WTC11 (cell line): ENCODE measurements at regions not wholly inside any gene's neighbourhood (a gene's known extent, or its start where the extent isn't known, plus 50 kb on each side); places are given as distances from the start of the nearest gene placed in this dataset.

ENCODE experiments used
- ATAC-seq: fragments of 200-7000 bp; cut with Tn5 transposase; 2 replicates; pipeline ENCODE4 v1.10.0; 2021; ENCODE audit warnings: mild to moderate bottlenecking, moderate library complexity
- CTCF ChIA-PET: fragments of 300-600 bp; sonication (Branson Sonifier 250); formaldehyde crosslinking; loops from one replicate; lab custom pipeline; 2021; ENCODE audit warnings: antibody characterized with exemption; lab: Charles Lee
- POLR2A ChIA-PET: fragments of 350-600 bp; sonication (Branson Sonifier 250); formaldehyde crosslinking; loops from one replicate; lab custom pipeline; 2021; ENCODE audit warnings: antibody characterized with exemption; lab: Charles Lee
- DNase-seq: peaks from one replicate; pipeline ENCODE4 v3.0.0; 2021; ENCODE audit warnings: low spot score
- H3K27ac Mint-ChIP-seq: 2 replicates; pipeline ENCODE4 v1.8.0; 2021; ENCODE audit warnings: mixed read lengths
- H3K27me3 Mint-ChIP-seq: 2 replicates; pipeline ENCODE4 v1.8.0; 2021; ENCODE audit warnings: low read depth, mild to moderate bottlenecking, moderate library complexity, mixed read lengths
- H3K36me3 Mint-ChIP-seq: 2 replicates; pipeline ENCODE4 v1.8.0; 2021; ENCODE audit warnings: mixed read lengths
- H3K4me1 Mint-ChIP-seq: 2 replicates; pipeline ENCODE4 v1.8.0; 2022; ENCODE audit warnings: mixed read lengths
- H3K4me3 Mint-ChIP-seq: 2 replicates; pipeline ENCODE4 v1.8.0; 2021; ENCODE audit warnings: mild to moderate bottlenecking, moderate library complexity, mixed read lengths
- H3K9me3 Mint-ChIP-seq: 2 replicates; pipeline ENCODE4 v1.8.0; 2021; ENCODE audit warnings: mixed read lengths
- CBFB ChIP-seq: sonication (generic); formaldehyde crosslinking; IDR thresholded peaks from 2 replicates; pipeline ENCODE4 v1.8.1; 2022; ENCODE audit warnings: mild to moderate bottlenecking, low read depth, missing genetic modification reagents
- CREM ChIP-seq: sonication (generic); formaldehyde crosslinking; IDR thresholded peaks from 2 replicates; pipeline ENCODE4 v1.8.1; 2022; ENCODE audit warnings: mild to moderate bottlenecking, missing genetic modification reagents, moderate library complexity
- ESRRA ChIP-seq: sonication (generic); formaldehyde crosslinking; IDR thresholded peaks from 2 replicates; pipeline ENCODE4 v1.8.1; 2022; ENCODE audit warnings: mild to moderate bottlenecking, missing genetic modification reagents, borderline replicate concordance
- ETV6 ChIP-seq: sonication (generic); formaldehyde crosslinking; IDR thresholded peaks from 2 replicates; pipeline ENCODE4 v1.8.1; 2022; ENCODE audit warnings: mild to moderate bottlenecking, missing genetic modification reagents
- FOXK1 ChIP-seq: sonication (generic); formaldehyde crosslinking; IDR thresholded peaks from 2 replicates; pipeline ENCODE4 v1.8.0; 2022; ENCODE audit warnings: mild to moderate bottlenecking, moderate library complexity, missing genetic modification reagents
- GRHL2 ChIP-seq: fragments of 250-450 bp; sonication (Bioruptor Pico); IDR thresholded peaks from 2 replicates; pipeline ENCODE4 v1.8.0; 2022; ENCODE audit warnings: mild to moderate bottlenecking, moderate library complexity; ENCODE audit not compliant: insufficient replicate concordance, severe bottlenecking
- NFE2L1 ChIP-seq: sonication (generic); formaldehyde crosslinking; IDR thresholded peaks from 2 replicates; pipeline ENCODE4 v1.8.1; 2023; ENCODE audit warnings: missing genetic modification reagents
- NFYB ChIP-seq: sonication (generic); formaldehyde crosslinking; conservative IDR thresholded peaks from 2 replicates; pipeline ENCODE4 v1.8.0; 2022; ENCODE audit warnings: low read depth, missing genetic modification reagents
- NR3C1 ChIP-seq: sonication (generic); formaldehyde crosslinking; conservative IDR thresholded peaks from 2 replicates; pipeline ENCODE4 v1.8.1; 2023; ENCODE audit warnings: low read depth, mild to moderate bottlenecking, missing genetic modification reagents
- OVOL2 ChIP-seq: fragments of 250-450 bp; sonication (Bioruptor Pico); IDR thresholded peaks from 2 replicates; pipeline ENCODE4 v1.9.0; 2021; ENCODE audit warnings: mild to moderate bottlenecking, borderline replicate concordance
- PRRX2 ChIP-seq: fragments of 250-450 bp; sonication (Bioruptor Pico); IDR thresholded peaks from 2 replicates; pipeline ENCODE4 v1.8.0; 2021; ENCODE audit warnings: mild to moderate bottlenecking
- SOX15 ChIP-seq: fragments of 250-450 bp; sonication (Bioruptor Pico); IDR thresholded peaks from 2 replicates; pipeline ENCODE4 v1.9.0; 2021; ENCODE audit warnings: mild to moderate bottlenecking
- SP1 ChIP-seq: sonication (generic); formaldehyde crosslinking; conservative IDR thresholded peaks from 2 replicates; pipeline ENCODE4 v1.8.1; 2022; ENCODE audit warnings: missing genetic modification reagents
- TEAD1 ChIP-seq: sonication (generic); formaldehyde crosslinking; IDR thresholded peaks from 2 replicates; pipeline ENCODE4 v1.8.0; 2022; ENCODE audit warnings: mild to moderate bottlenecking, missing genetic modification reagents
- ZBTB21 ChIP-seq: sonication (generic); formaldehyde crosslinking; IDR thresholded peaks from 2 replicates; pipeline ENCODE4 v1.8.1; 2023; ENCODE audit warnings: mild to moderate bottlenecking, missing genetic modification reagents, borderline replicate concordance
- ZNF263 ChIP-seq: sonication (generic); formaldehyde crosslinking; IDR thresholded peaks from 2 replicates; pipeline ENCODE4 v1.8.1; 2022; ENCODE audit warnings: low read depth, mild to moderate bottlenecking, moderate library complexity, missing genetic modification reagents
- TF ChIP-seq, protein P1 (sequence below): fragments of 200-600 bp; IDR thresholded peaks from 2 replicates; pipeline ENCODE4 v1.8.0; 2022; ENCODE audit warnings: antibody characterized with exemption
- TF ChIP-seq, protein P2 (sequence below): sonication (generic); formaldehyde crosslinking; IDR thresholded peaks from 2 replicates; pipeline ENCODE4 v1.8.1; 2023; ENCODE audit warnings: mild to moderate bottlenecking, missing genetic modification reagents, moderate library complexity
- TF ChIP-seq, protein P3 (sequence below): sonication (generic); formaldehyde crosslinking; IDR thresholded peaks from 2 replicates; pipeline ENCODE4 v1.8.1; 2023; ENCODE audit warnings: mild to moderate bottlenecking, missing genetic modification reagents, moderate library complexity
- TF ChIP-seq, protein P4 (sequence below): fragments of 250-450 bp; sonication (Bioruptor Pico); conservative IDR thresholded peaks from 2 replicates; pipeline ENCODE4 v1.9.0; 2021; ENCODE audit warnings: mild to moderate bottlenecking
- TF ChIP-seq, protein P5 (sequence below): fragments of 250-450 bp; sonication (Bioruptor Pico); IDR thresholded peaks from 2 replicates; pipeline ENCODE4 v1.8.0; 2021; ENCODE audit warnings: mild to moderate bottlenecking
- TF ChIP-seq, protein P6 (sequence below): sonication (generic); formaldehyde crosslinking; IDR thresholded peaks from 2 replicates; pipeline ENCODE4 v1.8.1; 2023; ENCODE audit warnings: mild to moderate bottlenecking, missing genetic modification reagents
- TF ChIP-seq, protein P7 (sequence below): sonication (generic); formaldehyde crosslinking; IDR thresholded peaks from 2 replicates; pipeline ENCODE4 v1.8.1; 2023; ENCODE audit warnings: mild to moderate bottlenecking, missing genetic modification reagents
- TF ChIP-seq, protein P8 (sequence below): sonication (generic); formaldehyde crosslinking; IDR thresholded peaks from 2 replicates; pipeline ENCODE4 v1.8.0; 2022; ENCODE audit warnings: mild to moderate bottlenecking, missing genetic modification reagents
- TF ChIP-seq, protein P9 (sequence below): sonication (generic); formaldehyde crosslinking; IDR thresholded peaks from 2 replicates; pipeline ENCODE4 v1.8.0; 2022; ENCODE audit warnings: mild to moderate bottlenecking, missing genetic modification reagents

DNA sequence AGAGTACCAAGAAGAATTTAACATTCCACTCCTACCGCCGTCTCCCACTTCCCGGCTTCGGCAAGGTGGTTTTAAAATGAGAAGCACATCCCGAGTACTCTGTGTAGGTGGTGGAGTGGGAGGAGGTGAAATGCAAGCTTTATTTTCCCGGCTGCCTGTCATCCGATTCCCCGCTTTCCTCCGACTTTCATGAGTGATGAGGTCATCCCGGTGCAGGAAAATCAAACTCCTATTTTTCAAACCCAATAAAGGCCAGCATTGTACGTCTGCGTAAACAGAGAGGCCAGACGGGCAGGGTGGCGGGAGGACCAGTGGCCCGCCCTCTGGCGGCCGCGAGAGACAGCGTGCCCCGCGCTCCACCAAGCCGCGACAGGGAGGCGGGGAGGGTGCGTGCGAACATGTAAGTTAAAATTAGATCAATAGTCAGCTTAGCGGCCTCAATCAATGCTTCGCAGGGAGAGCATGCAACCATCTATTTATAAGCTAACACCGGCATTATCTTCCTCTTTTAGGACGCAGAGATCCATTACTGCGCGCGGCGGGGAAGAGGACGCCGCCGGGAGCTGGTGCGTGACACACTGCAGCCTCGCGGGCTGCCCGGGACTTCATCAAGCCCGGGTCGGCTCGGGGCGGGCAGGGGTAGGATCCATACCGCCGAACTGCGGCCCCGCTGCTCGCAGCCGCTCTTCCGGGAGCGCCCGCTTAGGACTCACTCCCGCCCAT is 163.3 kb downstream of the CD47 start:
- ChIA-PET CTCF (interaction anchor here (0.7 to 2.9 kb wide), 28 partner anchors 8 to 691 kb away, joined by 3 to 26 read pairs (median 4); no protein-coding TSS in a partner anchor), POLR2A (no interaction called here)
- ATAC-seq (peak; percentile 94), DNase-seq (peak; percentile 77)
- H3K27me3 Mint-ChIP-seq: peaks cover 18% of the 10 kb centered on the region
- peaks cover 8% of the 10 kb centered on the region for H3K4me1 Mint-ChIP-seq
- no peaks in the 10 kb centered on the region for H3K9me3 Mint-ChIP-seq
- H3K27ac Mint-ChIP-seq: no peak overlapping the region
- peak overlapping the region; percentile 81 for H3K4me3 Mint-ChIP-seq
- no peaks in the 10 kb centered on the region for H3K36me3 Mint-ChIP-seq
- TF ChIP-seq, protein P1, sequence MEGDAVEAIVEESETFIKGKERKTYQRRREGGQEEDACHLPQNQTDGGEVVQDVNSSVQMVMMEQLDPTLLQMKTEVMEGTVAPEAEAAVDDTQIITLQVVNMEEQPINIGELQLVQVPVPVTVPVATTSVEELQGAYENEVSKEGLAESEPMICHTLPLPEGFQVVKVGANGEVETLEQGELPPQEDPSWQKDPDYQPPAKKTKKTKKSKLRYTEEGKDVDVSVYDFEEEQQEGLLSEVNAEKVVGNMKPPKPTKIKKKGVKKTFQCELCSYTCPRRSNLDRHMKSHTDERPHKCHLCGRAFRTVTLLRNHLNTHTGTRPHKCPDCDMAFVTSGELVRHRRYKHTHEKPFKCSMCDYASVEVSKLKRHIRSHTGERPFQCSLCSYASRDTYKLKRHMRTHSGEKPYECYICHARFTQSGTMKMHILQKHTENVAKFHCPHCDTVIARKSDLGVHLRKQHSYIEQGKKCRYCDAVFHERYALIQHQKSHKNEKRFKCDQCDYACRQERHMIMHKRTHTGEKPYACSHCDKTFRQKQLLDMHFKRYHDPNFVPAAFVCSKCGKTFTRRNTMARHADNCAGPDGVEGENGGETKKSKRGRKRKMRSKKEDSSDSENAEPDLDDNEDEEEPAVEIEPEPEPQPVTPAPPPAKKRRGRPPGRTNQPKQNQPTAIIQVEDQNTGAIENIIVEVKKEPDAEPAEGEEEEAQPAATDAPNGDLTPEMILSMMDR: peak; percentile 77
- TF ChIP-seq ESRRA (CRISPR knock-in tag) (no peak), SOX15 (CRISPR knock-in tag) (no peak), FOXK1 (CRISPR knock-in tag) (peak; percentile 40; the same call in 1 of the 2 replicates), TEAD1 (CRISPR knock-in tag) (peak; percentile 20; the same call in 1 of the 2 replicates), NR3C1 (CRISPR knock-in tag) (no peak), ZBTB21 (CRISPR knock-in tag) (no peak), SP1 (CRISPR knock-in tag) (0 out of 2 replicates have a peak, but pooled peaks have one; percentile 28), ETV6 (CRISPR knock-in tag) (no peak), GRHL2 (CRISPR knock-in tag) (no peak), NFE2L1 (CRISPR knock-in tag) (no peak), ZNF263 (CRISPR knock-in tag) (no peak), CREM (CRISPR knock-in tag) (no peak), PRRX2 (CRISPR knock-in tag) (no peak), CBFB (CRISPR knock-in tag) (no peak), NFYB (CRISPR knock-in tag) (no peak), OVOL2 (CRISPR knock-in tag) (no peak)
- TF ChIP-seq, protein P2, sequence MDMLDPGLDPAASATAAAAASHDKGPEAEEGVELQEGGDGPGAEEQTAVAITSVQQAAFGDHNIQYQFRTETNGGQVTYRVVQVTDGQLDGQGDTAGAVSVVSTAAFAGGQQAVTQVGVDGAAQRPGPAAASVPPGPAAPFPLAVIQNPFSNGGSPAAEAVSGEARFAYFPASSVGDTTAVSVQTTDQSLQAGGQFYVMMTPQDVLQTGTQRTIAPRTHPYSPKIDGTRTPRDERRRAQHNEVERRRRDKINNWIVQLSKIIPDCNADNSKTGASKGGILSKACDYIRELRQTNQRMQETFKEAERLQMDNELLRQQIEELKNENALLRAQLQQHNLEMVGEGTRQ (CRISPR knock-in tag): no peak
- TF ChIP-seq, protein P3, sequence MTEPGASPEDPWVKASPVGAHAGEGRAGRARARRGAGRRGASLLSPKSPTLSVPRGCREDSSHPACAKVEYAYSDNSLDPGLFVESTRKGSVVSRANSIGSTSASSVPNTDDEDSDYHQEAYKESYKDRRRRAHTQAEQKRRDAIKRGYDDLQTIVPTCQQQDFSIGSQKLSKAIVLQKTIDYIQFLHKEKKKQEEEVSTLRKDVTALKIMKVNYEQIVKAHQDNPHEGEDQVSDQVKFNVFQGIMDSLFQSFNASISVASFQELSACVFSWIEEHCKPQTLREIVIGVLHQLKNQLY (CRISPR knock-in tag): no peak
- TF ChIP-seq, protein P4, sequence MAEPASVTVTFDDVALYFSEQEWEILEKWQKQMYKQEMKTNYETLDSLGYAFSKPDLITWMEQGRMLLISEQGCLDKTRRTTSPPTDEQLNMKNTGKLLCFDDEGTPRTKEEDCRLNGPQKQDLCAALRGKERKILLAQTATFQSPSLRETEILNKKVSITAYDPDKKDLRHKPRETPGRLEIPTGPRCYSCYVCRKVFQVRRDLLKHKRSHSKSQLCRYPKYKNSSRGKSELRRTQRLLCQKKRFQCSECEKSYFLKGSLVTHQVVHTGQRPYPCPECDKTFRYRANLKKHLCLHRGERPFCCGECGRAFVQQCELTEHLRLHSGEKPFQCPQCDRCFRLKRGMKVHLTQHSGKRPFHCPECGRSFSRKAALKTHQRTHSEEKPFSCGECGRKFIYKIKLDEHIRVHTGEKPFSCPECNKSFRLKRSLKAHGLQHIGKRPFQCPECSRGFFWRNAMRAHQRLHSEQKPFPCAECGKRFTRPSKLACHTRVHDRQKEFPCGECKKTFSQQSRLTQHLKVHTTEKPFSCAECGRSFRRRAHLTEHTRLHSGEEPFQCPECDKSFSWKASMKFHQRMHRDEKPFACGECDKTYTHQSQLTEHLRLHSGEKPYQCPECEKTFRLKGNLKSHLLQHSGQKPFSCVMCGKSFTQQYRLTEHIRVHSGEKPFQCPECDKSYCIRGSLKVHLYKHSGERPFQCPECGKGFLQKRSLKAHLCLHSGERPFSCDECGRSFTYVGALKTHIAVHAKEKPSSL: no peak
- TF ChIP-seq, protein P5, sequence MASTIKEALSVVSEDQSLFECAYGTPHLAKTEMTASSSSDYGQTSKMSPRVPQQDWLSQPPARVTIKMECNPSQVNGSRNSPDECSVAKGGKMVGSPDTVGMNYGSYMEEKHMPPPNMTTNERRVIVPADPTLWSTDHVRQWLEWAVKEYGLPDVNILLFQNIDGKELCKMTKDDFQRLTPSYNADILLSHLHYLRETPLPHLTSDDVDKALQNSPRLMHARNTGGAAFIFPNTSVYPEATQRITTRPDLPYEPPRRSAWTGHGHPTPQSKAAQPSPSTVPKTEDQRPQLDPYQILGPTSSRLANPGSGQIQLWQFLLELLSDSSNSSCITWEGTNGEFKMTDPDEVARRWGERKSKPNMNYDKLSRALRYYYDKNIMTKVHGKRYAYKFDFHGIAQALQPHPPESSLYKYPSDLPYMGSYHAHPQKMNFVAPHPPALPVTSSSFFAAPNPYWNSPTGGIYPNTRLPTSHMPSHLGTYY: no peak
- TF ChIP-seq, protein P6, sequence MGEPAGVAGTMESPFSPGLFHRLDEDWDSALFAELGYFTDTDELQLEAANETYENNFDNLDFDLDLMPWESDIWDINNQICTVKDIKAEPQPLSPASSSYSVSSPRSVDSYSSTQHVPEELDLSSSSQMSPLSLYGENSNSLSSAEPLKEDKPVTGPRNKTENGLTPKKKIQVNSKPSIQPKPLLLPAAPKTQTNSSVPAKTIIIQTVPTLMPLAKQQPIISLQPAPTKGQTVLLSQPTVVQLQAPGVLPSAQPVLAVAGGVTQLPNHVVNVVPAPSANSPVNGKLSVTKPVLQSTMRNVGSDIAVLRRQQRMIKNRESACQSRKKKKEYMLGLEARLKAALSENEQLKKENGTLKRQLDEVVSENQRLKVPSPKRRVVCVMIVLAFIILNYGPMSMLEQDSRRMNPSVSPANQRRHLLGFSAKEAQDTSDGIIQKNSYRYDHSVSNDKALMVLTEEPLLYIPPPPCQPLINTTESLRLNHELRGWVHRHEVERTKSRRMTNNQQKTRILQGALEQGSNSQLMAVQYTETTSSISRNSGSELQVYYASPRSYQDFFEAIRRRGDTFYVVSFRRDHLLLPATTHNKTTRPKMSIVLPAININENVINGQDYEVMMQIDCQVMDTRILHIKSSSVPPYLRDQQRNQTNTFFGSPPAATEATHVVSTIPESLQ (CRISPR knock-in tag): no peak
- TF ChIP-seq, protein P7, sequence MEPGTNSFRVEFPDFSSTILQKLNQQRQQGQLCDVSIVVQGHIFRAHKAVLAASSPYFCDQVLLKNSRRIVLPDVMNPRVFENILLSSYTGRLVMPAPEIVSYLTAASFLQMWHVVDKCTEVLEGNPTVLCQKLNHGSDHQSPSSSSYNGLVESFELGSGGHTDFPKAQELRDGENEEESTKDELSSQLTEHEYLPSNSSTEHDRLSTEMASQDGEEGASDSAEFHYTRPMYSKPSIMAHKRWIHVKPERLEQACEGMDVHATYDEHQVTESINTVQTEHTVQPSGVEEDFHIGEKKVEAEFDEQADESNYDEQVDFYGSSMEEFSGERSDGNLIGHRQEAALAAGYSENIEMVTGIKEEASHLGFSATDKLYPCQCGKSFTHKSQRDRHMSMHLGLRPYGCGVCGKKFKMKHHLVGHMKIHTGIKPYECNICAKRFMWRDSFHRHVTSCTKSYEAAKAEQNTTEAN (CRISPR knock-in tag): no peak
- TF ChIP-seq, protein P8, sequence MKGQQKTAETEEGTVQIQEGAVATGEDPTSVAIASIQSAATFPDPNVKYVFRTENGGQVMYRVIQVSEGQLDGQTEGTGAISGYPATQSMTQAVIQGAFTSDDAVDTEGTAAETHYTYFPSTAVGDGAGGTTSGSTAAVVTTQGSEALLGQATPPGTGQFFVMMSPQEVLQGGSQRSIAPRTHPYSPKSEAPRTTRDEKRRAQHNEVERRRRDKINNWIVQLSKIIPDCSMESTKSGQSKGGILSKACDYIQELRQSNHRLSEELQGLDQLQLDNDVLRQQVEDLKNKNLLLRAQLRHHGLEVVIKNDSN (CRISPR knock-in tag): no peak
- TF ChIP-seq, protein P9, sequence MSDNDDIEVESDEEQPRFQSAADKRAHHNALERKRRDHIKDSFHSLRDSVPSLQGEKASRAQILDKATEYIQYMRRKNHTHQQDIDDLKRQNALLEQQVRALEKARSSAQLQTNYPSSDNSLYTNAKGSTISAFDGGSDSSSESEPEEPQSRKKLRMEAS: peak; percentile 69; the same call in 1 of the 2 replicates
